ENCODE measurements at regions not wholly inside any gene's neighbourhood (a gene's known extent, or its start where the extent isn't known, plus 50 kb on each side); places are given as distances from the start of the nearest gene placed in this dataset.

DNA sequence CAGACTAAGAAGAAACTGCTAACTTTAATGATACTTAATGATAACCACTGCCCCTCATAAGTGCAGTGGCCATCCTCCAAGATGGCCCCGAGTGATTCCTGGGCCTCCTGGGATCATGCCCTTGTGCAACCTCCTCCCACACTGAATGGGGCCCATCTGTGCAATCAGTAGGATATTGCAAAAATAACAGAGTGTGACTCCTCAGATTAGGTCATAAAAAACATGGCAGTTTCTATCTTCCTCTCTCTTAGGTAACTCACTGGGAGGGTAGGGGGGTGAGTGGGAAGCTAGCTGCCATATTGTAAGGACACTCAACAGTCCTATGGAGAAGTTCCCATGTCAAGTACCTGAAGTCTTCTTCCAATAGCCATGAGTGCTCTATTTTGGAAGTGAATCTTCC is 173.0 kb downstream of the SHQ1 start:
- no peaks in the 10 kb centered on the region for H4K20me1 ChIP-seq (ENCODE audit: insufficient read depth)
- H3K9me3 ChIP-seq (ENCODE audit: insufficient read depth, low read depth): no peaks in the 10 kb centered on the region; the same call in 1 of the 2 replicates
- H3K4me1 ChIP-seq (replicated peaks; ENCODE audit: insufficient read depth): peaks cover 5% of the 10 kb centered on the region; the same call in 1 of the 2 replicates
- no TSS peak for BruUV-seq (replicated peaks)
- no peaks in the 10 kb centered on the region for H3K79me2 ChIP-seq (ENCODE audit: low read depth)
- TF ChIP-seq EZH2 (IDR thresholded peaks at IDR 0.05; ENCODE audit: low read depth): no peak
- TF ChIP-seq, protein P1, sequence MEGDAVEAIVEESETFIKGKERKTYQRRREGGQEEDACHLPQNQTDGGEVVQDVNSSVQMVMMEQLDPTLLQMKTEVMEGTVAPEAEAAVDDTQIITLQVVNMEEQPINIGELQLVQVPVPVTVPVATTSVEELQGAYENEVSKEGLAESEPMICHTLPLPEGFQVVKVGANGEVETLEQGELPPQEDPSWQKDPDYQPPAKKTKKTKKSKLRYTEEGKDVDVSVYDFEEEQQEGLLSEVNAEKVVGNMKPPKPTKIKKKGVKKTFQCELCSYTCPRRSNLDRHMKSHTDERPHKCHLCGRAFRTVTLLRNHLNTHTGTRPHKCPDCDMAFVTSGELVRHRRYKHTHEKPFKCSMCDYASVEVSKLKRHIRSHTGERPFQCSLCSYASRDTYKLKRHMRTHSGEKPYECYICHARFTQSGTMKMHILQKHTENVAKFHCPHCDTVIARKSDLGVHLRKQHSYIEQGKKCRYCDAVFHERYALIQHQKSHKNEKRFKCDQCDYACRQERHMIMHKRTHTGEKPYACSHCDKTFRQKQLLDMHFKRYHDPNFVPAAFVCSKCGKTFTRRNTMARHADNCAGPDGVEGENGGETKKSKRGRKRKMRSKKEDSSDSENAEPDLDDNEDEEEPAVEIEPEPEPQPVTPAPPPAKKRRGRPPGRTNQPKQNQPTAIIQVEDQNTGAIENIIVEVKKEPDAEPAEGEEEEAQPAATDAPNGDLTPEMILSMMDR (conservative IDR thresholded peaks at IDR 0.05): no peak
- no peak overlapping the region for H2AFZ ChIP-seq
- H3K4me2 ChIP-seq: no peak overlapping the region
- intact Hi-C loops (cut with micrococcal nuclease; ENCODE audit: unreplicated experiment): no loop called here
- H3F3A ChIP-seq (ENCODE audit: insufficient read depth, low read depth): no peaks in the 10 kb centered on the region
- no peaks in the 10 kb centered on the region for H3K9me2 ChIP-seq (ENCODE audit: insufficient read depth)
- no peaks in the 10 kb centered on the region for H3K36me3 ChIP-seq (ENCODE audit: low read depth)
- DNase-seq: no peak
- H3K4me3 ChIP-seq: no peak overlapping the region
- ChIA-PET CTCF (no interaction called here), POLR2A (ENCODE audit: unreplicated experiment) (no interaction called here)
- H3K27me3 ChIP-seq (ENCODE audit: insufficient read depth, low read depth): no peaks in the 10 kb centered on the region
- no peak overlapping the region for H3K27ac ChIP-seq

DNA sequence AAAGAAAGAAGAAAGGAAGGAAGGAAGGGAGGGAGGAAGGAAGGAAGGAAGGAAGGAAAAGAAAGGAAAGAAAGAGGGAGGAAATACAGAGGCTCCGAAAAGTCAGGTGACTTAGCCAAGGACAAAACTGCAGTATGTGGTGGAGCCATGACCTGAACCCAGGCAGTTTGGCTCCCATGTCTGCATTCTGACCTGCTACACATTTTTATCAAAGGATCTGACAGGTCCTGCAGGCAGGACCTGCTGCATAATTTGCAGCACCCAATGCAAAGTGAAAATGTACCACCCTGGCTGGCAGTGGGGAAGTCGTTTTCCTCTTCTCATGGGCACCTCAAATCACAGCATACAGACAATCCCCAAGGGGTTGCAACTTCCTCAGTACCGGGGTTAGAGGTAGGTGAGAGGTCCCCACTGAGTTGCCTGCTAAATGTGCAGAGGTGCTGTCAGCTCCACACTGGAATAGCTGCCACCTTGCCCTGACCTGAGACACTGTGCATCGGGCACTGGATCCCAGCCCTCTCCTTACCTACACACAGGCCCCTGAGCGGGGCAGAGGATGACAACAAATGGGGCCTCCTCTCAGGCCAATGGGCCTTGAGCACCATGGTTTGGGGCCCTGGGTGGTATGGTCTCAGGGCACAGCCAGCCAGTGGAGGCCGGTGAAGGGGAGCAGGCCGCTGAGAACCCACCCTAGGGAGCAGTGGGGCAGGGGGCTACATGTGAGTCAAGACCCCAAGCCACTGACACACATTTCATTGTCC is 175.1 kb downstream of the SHQ1 start:
- no peak for DNase-seq
- Histone ChIP-seq H3F3A (ENCODE audit: insufficient read depth, low read depth) (no peaks in the 10 kb centered on the region), H3K9me2 (ENCODE audit: insufficient read depth) (no peaks in the 10 kb centered on the region), H3K79me2 (ENCODE audit: low read depth) (no peaks in the 10 kb centered on the region), H3K27me3 (ENCODE audit: insufficient read depth, low read depth) (no peaks in the 10 kb centered on the region), H3K27ac (no peak overlapping the region), H3K4me1 (replicated peaks; ENCODE audit: insufficient read depth) (no peaks in the 10 kb centered on the region), H3K4me2 (no peak overlapping the region), H2AFZ (no peak overlapping the region), H3K9me3 (ENCODE audit: insufficient read depth, low read depth) (no peaks in the 10 kb centered on the region; the same call in 1 of the 2 replicates), H3K4me3 (no peak overlapping the region), H4K20me1 (ENCODE audit: insufficient read depth) (no peaks in the 10 kb centered on the region), H3K36me3 (ENCODE audit: low read depth) (no peaks in the 10 kb centered on the region)
- TF ChIP-seq, protein P1 (conservative IDR thresholded peaks at IDR 0.05): no peak
- TF ChIP-seq EZH2 (IDR thresholded peaks at IDR 0.05; ENCODE audit: low read depth): no peak
- no TSS peak for BruUV-seq (replicated peaks)
- ChIA-PET CTCF (no interaction called here), POLR2A (ENCODE audit: unreplicated experiment) (no interaction called here)
- intact Hi-C loops (cut with micrococcal nuclease; ENCODE audit: unreplicated experiment): no loop called here

DNA sequence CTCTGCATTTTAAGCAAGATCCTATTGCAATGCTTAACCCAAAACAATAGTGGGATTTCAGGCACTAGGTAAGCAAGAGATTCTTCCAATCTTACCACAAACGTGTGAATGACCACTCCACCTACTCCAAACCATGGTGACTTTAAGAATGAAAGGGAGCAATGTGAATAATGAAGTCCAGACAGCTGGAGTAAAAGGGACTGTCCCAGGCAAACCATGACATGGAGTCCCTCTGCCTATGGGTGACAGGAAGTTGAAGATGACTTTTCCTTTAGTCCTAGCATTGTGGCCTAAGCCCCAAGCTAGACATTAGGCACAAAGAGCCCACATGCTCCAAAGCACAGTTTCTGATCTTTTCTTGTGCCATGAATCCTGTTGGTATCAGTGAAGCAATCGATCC is 179.0 kb downstream of the SHQ1 start:
- ChIA-PET POLR2A (ENCODE audit: unreplicated experiment) (no interaction called here), CTCF (no interaction called here)
- no TSS peak for BruUV-seq (replicated peaks)
- Histone ChIP-seq H3K27ac (no peak overlapping the region), H3K9me3 (ENCODE audit: insufficient read depth, low read depth) (no peaks in the 10 kb centered on the region), H3K9me2 (ENCODE audit: insufficient read depth) (no peaks in the 10 kb centered on the region), H3K4me3 (no peak overlapping the region), H3K4me2 (no peak overlapping the region), H2AFZ (no peak overlapping the region), H3K36me3 (ENCODE audit: low read depth) (no peaks in the 10 kb centered on the region), H3K79me2 (ENCODE audit: low read depth) (no peaks in the 10 kb centered on the region), H4K20me1 (ENCODE audit: insufficient read depth) (no peaks in the 10 kb centered on the region), H3K27me3 (ENCODE audit: insufficient read depth, low read depth) (no peaks in the 10 kb centered on the region), H3K4me1 (replicated peaks; ENCODE audit: insufficient read depth) (no peaks in the 10 kb centered on the region), H3F3A (ENCODE audit: insufficient read depth, low read depth) (no peaks in the 10 kb centered on the region)
- DNase-seq: no peak
- intact Hi-C loops (cut with micrococcal nuclease; ENCODE audit: unreplicated experiment): no loop called here
- TF ChIP-seq, protein P1 (conservative IDR thresholded peaks at IDR 0.05): no peak
- TF ChIP-seq EZH2 (IDR thresholded peaks at IDR 0.05; ENCODE audit: low read depth): no peak
